Left ventricle myocardium superior (tissue), 1 donor: ENCODE measurements at regions not wholly inside any gene's neighbourhood (a gene's known extent, or its start where the extent isn't known, plus 50 kb on each side); places are given as distances from the start of the nearest gene placed in this dataset.
A peak's percentile ranks its signal among the peaks of the same experiment; 100 is the strongest.
"Not testable (repeated sequence)": the region's sequence is repeated elsewhere in the genome, so short reads cannot be mapped to it uniquely, and the experiment has no call there.

Experiments
- ATAC-seq: fragments of 200-7000 bp; cut with Tn5 transposase; one replicate; pipeline ENCODE4 v1.9.1; 2020; ENCODE audit warnings: mild to moderate bottlenecking, moderate library complexity
- DNase-seq: peaks from one replicate; pipeline ENCODE4 v3.0.0-alpha.2; 2020
- intact Hi-C: fragments of 100-400 bp; cut with micrococcal nuclease; formaldehyde crosslinking; loops from one replicate; pipeline ENCODE4 v1.11.0; 2022
- donor health status: DM: no; HTN: yes; CAD: no; lungs with severe emphysema.

DNA sequence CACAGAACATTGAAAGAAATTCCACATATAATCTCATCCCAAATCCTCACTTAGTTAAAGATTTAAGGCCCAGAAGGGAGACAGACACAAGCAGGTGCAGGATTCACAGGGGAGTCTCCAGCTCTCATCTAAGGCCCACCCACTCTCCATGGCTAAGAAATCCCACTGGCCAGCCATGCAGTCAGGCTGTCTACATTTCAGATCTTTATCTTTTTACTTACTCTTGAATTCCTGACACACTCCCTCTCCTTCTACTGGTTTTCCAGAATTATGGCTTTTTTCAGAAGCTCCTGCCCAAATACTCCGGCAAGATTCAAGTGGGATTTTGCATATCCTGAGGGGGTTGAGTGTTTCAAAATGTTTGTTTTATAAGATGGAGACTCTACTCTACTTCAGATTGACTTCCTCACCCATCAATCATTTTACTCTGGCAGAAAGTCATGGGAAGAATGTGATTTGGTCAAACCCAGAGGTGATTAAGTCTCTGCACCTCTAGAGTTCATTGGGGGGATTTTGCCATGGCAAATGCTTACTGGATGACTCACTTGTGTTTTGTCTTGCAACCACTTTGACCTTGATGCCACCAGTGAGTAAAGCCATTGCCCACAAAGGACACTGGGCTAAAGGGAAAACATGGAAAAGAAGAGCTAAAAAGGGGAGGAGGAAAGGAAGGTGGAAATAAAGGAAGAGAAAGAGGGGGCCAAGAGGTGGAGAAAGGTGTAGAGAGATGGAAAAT, 688.8 kb upstream of the SALL1 start:
- no peak for ATAC-seq
- intact Hi-C loops: no loop called here

GRCh38 chr16:51834794-51835193, 683.7 kb upstream of the SALL1 start:
- ATAC-seq (no peak), DNase-seq (no peak)
- intact Hi-C loops: no loop called here

More for the DNA sequence above, 688.8 kb upstream of the SALL1 start:
- no peak for DNase-seq

DNA sequence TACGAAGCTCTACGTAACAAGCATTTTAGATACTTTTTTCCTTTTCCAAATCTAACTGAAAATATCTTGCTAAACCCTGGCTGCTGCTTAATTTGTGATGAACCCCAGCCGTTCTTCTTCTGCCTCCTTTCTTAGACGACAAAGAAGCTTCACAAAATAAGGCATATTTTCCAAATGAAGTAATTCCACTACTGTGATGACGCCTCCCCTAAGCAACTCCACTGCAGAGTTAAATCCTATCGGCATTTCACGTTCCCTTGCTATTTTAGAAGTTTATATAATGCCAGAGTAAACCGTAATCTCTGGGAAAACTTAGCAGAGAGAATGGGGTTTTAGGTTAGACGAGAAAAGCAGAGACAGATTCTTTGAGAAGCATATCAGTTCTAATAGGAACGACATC, 683.1 kb upstream of the SALL1 start:
- intact Hi-C loops: no loop called here
- DNase-seq: no peak
- ATAC-seq: peak; percentile 72

DNA sequence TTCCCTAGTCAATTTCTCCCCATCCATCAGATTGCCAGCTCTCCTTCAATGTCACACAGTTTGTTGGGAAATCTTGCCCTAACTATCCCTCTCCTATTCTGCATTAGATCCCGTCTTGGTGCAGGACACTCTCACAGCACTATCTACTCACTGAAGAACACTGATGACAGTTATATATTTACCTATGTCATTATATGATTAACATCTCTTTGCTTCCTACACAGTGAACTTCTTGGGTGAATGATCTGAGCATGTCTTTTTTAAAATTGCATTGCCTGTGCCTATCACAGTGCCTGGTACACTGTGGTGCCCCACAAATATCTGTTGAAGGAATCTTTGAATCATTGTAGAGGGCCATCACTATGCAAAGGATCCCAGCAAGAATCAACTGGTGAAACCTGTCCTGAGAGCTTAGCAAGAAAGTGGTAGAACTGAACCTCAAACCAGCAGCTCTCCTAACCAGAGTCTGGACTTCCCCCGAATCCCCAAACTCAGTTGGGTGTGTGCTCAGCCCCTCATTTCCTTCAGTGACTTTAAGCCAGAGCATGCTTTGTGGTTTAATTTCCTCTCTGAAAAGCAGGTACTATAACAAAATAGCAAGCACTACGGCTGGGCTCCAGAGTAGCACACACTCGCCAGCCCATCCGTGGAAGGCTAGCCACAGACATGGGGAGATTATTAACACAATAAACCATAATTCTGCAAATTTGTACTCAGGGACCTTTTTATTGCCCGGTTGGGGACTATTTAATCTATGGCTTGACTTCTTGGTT, 680.7 kb upstream of the SALL1 start:
- intact Hi-C loops: no loop called here
- DNase-seq (no peak), ATAC-seq (no peak)

GRCh38 chr16:51831034-51831433, 680.0 kb upstream of the SALL1 start:
- DNase-seq, intact Hi-C loops, ATAC-seq: not testable (repeated sequence)

DNA sequence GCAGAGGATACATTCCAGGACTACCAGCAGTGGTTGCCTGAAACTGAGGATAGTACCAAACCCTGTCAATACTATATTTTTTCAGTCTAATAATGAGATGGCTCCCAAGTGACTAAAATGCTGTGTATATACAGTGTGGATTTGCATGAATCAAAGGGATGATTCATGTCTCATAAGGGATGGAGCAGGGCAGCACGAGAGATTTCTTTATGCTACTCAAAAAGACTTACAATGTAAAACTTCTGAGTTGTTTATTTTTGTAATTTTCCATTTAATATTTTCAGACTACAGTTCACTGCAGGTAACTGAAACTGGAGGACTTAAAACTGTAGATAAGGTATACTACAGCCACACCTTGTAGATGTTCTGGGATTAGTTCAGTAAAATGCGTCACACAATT, 674.7 kb upstream of the SALL1 start:
- ATAC-seq (no peak), DNase-seq (no peak)
- intact Hi-C loops: no loop called here

GRCh38 chr16:51822471-51822870, 671.4 kb upstream of the SALL1 start:
- intact Hi-C loops: no loop called here
- no peak for DNase-seq
- ATAC-seq: no peak

GRCh38 chr16:51821527-51821926, 670.5 kb upstream of the SALL1 start:
- intact Hi-C loops: no loop called here
- no peak for DNase-seq
- no peak for ATAC-seq

DNA sequence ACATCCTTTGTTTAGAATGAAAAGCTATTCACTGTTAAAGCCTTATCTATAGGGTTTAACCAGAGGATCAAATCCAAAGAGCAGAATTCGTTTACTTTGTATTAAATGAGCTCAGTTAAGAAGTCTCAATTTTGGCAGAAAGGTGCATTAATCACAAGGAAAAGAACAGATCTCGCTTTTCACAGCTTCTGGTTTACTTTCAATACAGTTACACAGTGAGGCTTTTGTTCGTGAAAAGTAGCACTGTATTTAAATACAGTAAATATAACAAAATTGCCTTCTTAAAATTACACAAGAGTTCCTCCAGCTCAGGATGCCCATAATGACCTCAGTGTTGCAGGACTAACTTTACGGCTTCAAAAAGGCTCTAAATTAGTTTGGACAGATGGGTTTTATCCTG, 669.1 kb upstream of the SALL1 start:
- ATAC-seq: no peak
- no peak for DNase-seq

DNA sequence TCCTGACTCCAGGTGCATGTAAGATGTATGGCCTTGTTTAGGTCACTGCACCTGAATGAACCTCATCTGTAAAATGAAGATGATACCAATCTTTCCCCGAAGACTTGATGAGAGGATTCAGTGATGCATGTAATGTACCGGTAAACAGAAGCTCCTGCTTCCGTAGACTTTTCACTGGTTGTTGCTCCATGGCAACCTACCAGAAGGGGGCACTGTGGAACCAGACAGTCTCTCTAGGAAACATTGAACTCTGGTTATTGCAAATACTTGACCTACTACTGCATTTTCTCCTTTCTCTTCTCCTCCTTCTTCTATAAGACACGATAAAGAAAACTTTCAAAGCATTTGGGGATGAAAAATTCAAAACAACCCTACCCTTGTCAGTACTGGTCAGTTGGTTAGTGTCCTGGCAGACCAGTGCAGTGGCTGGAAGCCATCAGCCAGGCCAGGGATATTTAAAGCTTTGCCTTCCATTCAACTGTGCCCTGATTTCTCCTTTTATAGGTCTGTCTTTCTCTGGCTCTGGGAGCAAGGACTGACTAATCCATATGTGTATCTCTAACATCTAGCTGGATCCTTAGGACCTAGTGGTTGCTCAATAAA, 667.4 kb upstream of the SALL1 start:
- intact Hi-C loops: no loop called here
- peak; percentile 29 for DNase-seq
- no peak for ATAC-seq

More for the DNA sequence above, 669.1 kb upstream of the SALL1 start:
- intact Hi-C loops: no loop called here

GRCh38 chr16:51816929-51817328, 665.9 kb upstream of the SALL1 start:
- intact Hi-C loops: no loop called here
- no peak for ATAC-seq

DNA sequence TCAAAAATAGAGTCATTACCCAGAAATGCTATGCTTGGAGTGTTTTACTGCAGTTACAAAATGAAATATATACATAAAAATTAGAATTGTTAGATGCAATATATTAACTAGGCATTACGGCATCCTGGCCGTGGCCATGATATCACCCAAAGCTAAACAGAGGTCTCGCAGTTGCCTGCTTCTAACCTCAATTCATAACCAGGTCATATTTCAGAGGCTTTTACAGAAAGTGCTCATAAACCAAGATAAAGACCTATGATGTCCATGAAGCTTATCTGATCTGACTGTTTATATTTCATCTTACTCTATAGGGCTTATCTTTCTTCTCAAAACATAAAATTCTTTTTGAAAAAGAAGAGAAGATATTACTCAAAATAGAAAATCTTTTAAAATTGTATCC, 664.5 kb upstream of the SALL1 start:
- DNase-seq (no peak), ATAC-seq (no peak)
- intact Hi-C loops: no loop called here

More at GRCh38 chr16:51816929-51817328, 665.9 kb upstream of the SALL1 start:
- DNase-seq: no peak

- intact Hi-C loops: no loop called here
- no peak for ATAC-seq
Observed at GRCh38 chr16:51814617-51815016, 663.5 kb upstream of the SALL1 start.

DNA sequence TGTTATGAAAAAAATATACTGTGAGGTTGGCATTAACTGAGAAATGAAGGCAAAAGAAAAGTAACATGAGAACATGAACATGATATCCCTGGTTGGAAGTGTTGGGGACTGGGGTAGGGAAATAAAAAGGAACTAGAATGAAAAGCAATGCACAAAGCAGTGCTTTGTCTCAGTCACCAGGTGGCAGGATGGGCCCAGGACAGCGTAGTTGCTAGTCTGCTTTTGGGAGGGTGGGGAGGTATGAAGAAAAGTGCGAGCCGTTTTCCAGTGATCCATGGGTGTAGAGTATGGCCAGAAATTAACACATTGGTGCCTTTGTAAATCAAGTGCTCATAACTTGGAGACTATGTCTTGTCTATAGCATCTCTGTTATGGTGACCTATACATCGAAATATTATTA, 662.5 kb upstream of the SALL1 start:
- ATAC-seq (no peak), DNase-seq (no peak)
- intact Hi-C loops: no loop called here

More at GRCh38 chr16:51814617-51815016, 663.5 kb upstream of the SALL1 start:
- DNase-seq: no peak

GRCh38 chr16:51812945-51813344, 661.9 kb upstream of the SALL1 start:
- intact Hi-C loops: no loop called here
- no peak for ATAC-seq
- no peak for DNase-seq

DNA sequence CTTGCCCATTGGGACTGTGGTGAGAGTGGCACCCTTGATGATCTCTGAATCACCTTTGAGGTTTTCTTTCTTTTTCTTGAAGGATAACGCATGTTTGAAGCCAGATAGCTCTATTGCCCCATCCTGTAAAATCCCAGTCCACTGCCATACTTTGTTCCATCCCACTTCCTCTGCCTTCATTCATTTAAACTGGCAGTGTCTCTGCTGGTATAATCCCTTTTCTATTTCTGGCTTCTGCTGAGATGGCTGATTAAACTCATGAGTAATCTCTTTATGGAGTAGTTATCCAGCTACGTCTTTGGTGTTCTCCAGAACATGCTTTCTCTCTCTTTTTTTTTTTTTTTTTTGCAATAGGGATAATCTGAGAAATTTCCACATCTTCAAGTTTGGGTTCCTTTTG, 656.5 kb upstream of the SALL1 start:
- intact Hi-C loops: no loop called here

DNA sequence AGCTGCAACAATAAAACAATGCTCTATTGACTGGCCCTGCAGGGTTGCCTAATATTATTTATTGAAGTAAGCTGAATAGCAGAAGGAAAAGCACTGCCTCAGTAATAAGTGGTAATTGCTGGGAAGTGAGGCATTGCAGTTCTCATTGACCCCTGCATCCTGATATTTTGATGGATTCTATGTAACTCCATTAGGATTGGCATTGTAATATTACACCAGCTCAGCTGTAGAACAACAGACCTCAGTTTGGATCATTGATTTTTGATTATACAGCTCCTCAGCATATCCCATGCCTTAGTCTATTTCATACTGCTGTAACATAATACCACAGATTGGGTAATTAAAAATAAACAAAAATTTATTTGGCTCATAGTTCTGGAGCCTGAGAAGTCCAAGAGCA, 650.6 kb upstream of the SALL1 start:
- no peak for ATAC-seq
- intact Hi-C loops: no loop called here
- DNase-seq: no peak

More for the DNA sequence above, 656.5 kb upstream of the SALL1 start:
- DNase-seq (no peak), ATAC-seq (no peak)

GRCh38 chr16:51797669-51798259, 646.7 kb upstream of the SALL1 start:
- intact Hi-C loops: no loop called here
- ATAC-seq (no peak), DNase-seq (no peak)

DNA sequence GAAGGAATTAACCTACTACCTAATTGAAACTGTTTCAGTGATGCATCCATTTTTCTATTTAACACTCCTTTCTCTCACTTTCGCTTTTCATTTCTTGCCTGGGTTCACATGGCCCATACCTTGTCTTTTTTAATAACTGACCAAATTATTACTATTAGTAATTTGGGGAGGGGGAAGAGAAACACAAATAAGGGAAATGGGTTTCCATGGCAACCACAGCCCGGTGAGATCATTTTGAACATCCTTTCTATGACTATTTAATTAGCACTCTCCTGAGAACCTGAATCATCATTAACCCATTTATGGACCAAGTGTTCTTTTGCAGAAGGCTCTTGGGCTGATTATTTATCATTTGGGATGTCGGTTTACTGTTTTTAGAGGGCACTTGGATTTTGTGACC, 628.2 kb upstream of the SALL1 start:
- intact Hi-C loops: no loop called here
- no peak for ATAC-seq
- DNase-seq: no peak
